ENCODE measurements at regions not wholly inside any gene's neighbourhood (a gene's known extent, or its start where the extent isn't known, plus 50 kb on each side); places are given as distances from the start of the nearest gene placed in this dataset.
"Not testable (repeated sequence)": the region's sequence is repeated elsewhere in the genome, so short reads cannot be mapped to it uniquely, and the experiment has no call there.

DNA sequence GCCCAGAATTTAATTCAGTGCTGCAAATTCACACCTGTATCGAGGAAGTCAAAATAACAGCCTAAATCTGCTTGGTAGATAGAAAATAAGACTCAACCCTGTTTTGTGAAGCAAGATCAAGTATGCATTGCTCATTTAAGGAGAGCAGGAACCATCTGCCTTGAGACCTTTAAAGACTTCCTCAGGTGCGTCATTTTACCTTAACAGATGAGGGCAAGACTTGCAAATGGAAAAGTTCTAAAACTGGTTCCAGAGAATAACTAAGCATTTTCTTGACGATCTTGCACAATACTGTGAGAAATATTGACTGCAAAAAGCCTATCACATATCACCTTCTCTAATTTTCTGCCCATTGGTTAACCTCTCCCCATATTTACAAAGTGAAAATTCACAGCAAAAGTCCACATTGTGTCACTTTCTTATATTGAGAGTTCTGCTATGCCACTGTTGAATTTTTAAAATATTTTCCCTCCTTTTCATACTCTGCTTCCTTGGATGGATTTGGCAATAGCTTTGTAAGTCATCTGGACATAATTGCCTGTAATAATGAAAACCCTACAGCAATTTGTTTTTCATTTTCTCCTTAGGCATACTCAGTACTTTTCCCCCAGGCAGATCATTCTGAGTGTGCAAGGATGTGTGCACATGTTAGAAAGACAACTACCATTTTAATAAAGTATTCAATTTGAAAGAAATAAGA, 234.2 kb downstream of the AASDHPPT start:
- no peaks in the 10 kb centered on the region for H3K36me3 ChIP-seq (ENCODE audit: insufficient read depth, low read depth, low read length)
- H3K9me3 ChIP-seq (ENCODE audit: insufficient read depth, low read depth, low read length): no peaks in the 10 kb centered on the region
- H3K9ac ChIP-seq (ENCODE audit: low read depth, low read length): no peak overlapping the region
- H3K4me3 ChIP-seq (ENCODE audit: low read length): no peak overlapping the region
- H3K27ac ChIP-seq (ENCODE audit: low read length): no peak overlapping the region
- H3K4me1 ChIP-seq (ENCODE audit: insufficient read depth, low read length): no peaks in the 10 kb centered on the region
- H3K27me3 ChIP-seq (ENCODE audit: insufficient read depth, low read length): no peaks in the 10 kb centered on the region

DNA sequence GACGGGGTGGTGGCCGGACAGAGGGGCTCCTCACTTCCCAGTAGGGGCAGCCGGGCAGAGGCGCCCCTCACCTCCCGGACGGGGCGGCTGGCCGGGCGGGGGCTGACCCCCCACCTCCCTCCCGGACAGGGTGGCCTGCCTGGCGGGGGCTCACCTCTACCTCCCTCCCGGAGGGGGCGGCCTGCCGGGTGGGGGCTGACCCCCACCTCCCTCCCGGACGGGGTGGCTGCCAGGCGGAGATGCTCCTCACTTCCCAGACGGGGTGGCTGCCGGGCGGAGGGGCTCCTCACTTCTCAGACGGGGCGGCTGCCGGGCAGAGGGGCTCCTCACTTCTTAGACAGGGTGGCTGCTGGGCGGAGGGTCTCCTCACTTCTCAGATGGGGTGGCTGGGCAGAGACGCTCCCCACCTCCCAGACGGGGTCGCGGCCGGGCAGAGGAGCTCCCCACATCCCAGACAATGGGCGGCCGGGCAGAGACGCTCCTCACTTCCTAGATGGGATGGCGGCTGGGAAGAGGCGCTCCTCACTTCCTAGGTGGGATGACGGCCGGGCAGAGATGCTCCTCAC, 239.8 kb downstream of the AASDHPPT start:
- not testable (repeated sequence) for H3K4me3 ChIP-seq (ENCODE audit: low read length); H3K4me1 ChIP-seq (ENCODE audit: insufficient read depth, low read length); H3K36me3 ChIP-seq (ENCODE audit: insufficient read depth, low read depth, low read length); H3K27me3 ChIP-seq (ENCODE audit: insufficient read depth, low read length); H3K27ac ChIP-seq (ENCODE audit: low read length); H3K9ac ChIP-seq (ENCODE audit: low read depth, low read length)
- H3K9me3 ChIP-seq (ENCODE audit: insufficient read depth, low read depth, low read length): peaks cover 20% of the 10 kb centered on the region; the same call in 1 of the 2 replicates

DNA sequence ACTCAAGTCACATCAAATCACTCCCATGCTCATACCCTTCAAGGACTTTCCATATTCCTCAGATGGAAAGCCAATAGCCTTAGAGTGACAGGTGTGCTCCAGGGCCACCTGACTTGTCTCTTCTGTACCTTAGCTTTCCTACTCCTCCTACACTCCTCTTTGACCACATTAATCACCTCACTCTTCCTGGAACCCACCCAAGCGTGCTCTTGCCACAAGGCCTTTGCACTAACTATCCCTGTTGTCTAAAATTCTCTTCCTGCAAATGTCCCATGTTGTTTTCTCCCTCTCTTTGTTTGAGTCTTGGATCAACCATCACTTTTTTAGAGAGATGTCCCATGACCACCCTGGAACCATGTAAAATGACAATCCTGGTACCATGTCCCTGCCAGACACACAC, 244.1 kb downstream of the AASDHPPT start:
- H3K9ac ChIP-seq (ENCODE audit: low read depth, low read length): no peak overlapping the region
- H3K4me3 ChIP-seq (ENCODE audit: low read length): no peak overlapping the region
- no peaks in the 10 kb centered on the region for H3K36me3 ChIP-seq (ENCODE audit: insufficient read depth, low read depth, low read length)
- peaks cover 5% of the 10 kb centered on the region; the same call in 1 of the 2 replicates for H3K4me1 ChIP-seq (ENCODE audit: insufficient read depth, low read length)
- H3K9me3 ChIP-seq (ENCODE audit: insufficient read depth, low read depth, low read length): peaks cover 20% of the 10 kb centered on the region; the same call in 1 of the 2 replicates
- H3K27me3 ChIP-seq (ENCODE audit: insufficient read depth, low read length): no peaks in the 10 kb centered on the region
- no peak overlapping the region for H3K27ac ChIP-seq (ENCODE audit: low read length)

DNA sequence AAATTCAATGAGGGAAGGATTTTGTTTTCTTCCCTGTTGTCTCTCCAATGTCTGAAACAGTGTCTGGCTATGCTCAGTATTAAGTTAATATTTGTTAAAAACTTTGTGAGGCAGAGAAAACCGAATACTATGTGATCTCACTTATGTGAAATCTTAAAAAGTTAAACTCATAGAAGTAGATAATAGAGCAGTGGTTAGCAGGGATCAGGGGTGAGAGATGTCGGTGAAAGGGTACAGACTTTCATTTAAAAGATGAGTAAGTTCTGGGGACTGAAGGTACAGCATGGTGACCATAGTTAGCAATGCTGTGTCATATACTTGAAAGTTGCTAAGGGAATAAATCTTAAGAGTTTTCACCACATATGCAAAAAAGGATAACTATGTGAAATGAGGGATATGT, 244.6 kb downstream of the AASDHPPT start:
- Histone ChIP-seq H3K4me1 (ENCODE audit: insufficient read depth, low read length) (peaks cover 10% of the 10 kb centered on the region; the same call in 1 of the 2 replicates), H3K4me3 (ENCODE audit: low read length) (no peak overlapping the region), H3K27me3 (ENCODE audit: insufficient read depth, low read length) (no peaks in the 10 kb centered on the region), H3K9me3 (ENCODE audit: insufficient read depth, low read depth, low read length) (peaks cover 20% of the 10 kb centered on the region; the same call in 1 of the 2 replicates), H3K9ac (ENCODE audit: low read depth, low read length) (no peak overlapping the region), H3K36me3 (ENCODE audit: insufficient read depth, low read depth, low read length) (no peaks in the 10 kb centered on the region), H3K27ac (ENCODE audit: low read length) (no peak overlapping the region)

DNA sequence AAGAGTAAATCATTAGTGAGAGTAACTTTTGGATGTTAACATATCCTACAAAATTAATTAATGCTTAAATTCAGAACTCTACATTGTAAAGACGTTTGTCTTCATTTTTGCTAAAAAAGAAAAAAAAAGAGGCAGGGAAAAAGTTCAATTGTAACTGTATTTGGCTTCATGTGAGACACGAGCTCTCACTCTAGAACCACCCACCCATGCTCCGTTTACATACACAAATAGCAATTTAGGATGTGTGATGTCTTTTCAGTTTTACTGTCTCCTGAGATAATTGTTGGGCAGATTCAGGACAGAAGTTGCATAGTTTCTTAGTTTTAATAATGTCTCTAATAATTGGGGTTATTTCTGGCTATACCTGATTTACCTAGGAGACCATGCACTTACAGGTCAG, 248.6 kb downstream of the AASDHPPT start:
- Histone ChIP-seq H3K9me3 (ENCODE audit: insufficient read depth, low read depth, low read length) (no peaks in the 10 kb centered on the region), H3K4me3 (ENCODE audit: low read length) (no peak overlapping the region), H3K36me3 (ENCODE audit: insufficient read depth, low read depth, low read length) (no peaks in the 10 kb centered on the region), H3K4me1 (ENCODE audit: insufficient read depth, low read length) (peaks cover 10% of the 10 kb centered on the region; the same call in 1 of the 2 replicates), H3K9ac (ENCODE audit: low read depth, low read length) (no peak overlapping the region), H3K27me3 (ENCODE audit: insufficient read depth, low read length) (no peaks in the 10 kb centered on the region), H3K27ac (ENCODE audit: low read length) (no peak overlapping the region)

DNA sequence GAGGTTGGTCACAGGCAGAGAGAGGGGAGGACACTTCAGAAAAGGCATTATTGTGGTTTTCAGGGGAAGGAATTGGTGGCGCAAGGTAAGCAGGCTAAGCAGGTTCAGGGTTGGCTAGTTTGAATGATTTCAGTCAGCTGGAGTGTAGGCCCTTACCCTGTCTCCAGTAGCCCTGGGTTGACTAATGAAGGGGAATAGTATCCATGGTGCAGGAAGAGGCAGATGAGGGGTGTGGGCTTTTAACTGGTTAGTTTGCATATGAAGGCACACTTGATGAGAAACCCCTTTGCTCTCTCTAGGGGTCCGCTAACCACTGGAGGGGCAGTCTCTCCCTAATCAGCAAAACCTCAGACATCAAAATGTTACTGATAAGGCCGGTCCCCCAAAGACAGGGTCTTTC, 249.7 kb downstream of the AASDHPPT start:
- no peak overlapping the region for H3K27ac ChIP-seq (ENCODE audit: low read length)
- no peak overlapping the region for H3K9ac ChIP-seq (ENCODE audit: low read depth, low read length)
- H3K9me3 ChIP-seq (ENCODE audit: insufficient read depth, low read depth, low read length): no peaks in the 10 kb centered on the region
- no peaks in the 10 kb centered on the region for H3K27me3 ChIP-seq (ENCODE audit: insufficient read depth, low read length)
- peaks cover 10% of the 10 kb centered on the region; the same call in 1 of the 2 replicates for H3K4me1 ChIP-seq (ENCODE audit: insufficient read depth, low read length)
- no peaks in the 10 kb centered on the region for H3K36me3 ChIP-seq (ENCODE audit: insufficient read depth, low read depth, low read length)
- peak overlapping the region; percentile 16; the same call in 1 of the 2 replicates for H3K4me3 ChIP-seq (ENCODE audit: low read length)

DNA sequence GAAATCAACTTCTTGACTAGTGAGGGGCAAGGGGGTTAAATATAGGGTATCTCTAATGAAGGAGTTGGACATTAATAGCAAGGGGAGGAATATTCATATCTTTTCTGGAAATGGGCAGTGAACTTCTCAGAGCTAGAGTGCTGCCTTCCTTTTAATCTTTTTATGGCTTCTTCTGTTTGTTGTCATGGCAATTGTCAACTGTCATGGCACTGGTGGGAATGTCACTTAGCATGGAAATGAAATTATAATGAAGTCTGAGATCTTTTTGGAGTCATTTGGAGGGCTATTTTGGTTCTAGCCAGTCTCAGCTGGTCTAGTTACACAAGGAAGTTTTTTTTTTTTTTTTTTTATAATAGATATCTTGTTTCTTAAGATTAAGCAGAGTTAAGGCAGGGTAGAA, 250.2 kb downstream of the AASDHPPT start:
- H3K9me3 ChIP-seq (ENCODE audit: insufficient read depth, low read depth, low read length): no peaks in the 10 kb centered on the region
- no peak overlapping the region for H3K4me3 ChIP-seq (ENCODE audit: low read length)
- H3K27me3 ChIP-seq (ENCODE audit: insufficient read depth, low read length): no peaks in the 10 kb centered on the region
- no peak overlapping the region for H3K9ac ChIP-seq (ENCODE audit: low read depth, low read length)
- no peaks in the 10 kb centered on the region for H3K36me3 ChIP-seq (ENCODE audit: insufficient read depth, low read depth, low read length)
- H3K4me1 ChIP-seq (ENCODE audit: insufficient read depth, low read length): peaks cover 10% of the 10 kb centered on the region; the same call in 1 of the 2 replicates
- H3K27ac ChIP-seq (ENCODE audit: low read length): no peak overlapping the region

DNA sequence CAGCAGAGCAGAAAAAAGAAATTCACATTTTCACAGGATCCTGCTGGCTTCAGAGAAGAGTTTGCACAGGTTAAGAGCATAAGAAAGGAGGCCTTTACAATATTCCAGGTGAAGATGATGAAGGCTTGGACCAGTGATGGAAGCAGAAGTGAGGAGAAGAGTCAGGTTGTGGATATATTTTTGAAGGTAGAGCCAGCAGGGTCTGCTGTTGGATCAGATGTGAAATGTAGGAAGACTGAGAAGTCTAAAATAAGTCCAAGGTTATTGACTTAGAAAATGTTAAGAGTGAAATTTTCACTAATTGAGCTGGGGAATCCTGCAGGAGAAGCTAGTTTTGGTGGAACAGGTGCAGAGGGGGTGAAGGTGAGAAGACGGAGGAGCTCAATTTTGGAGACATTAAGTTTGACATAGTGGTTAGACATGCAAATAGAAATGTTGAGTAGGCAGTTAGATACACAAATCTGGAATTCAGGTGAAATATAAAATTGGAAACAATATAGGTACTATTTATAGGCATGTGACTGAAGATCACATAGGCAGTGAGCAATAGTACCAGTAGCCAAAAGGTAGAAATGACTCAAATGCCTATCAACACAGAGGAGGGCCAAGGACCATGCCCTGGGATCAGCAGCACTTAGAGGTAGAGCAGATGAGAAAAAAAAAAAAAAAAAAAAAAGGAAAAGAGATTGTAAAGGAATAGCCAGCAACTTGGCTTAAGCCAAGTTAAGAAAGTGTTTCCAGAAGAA, 252.0 kb downstream of the AASDHPPT start:
- Histone ChIP-seq H3K4me1 (ENCODE audit: insufficient read depth, low read length) (peaks cover 10% of the 10 kb centered on the region; the same call in 1 of the 2 replicates), H3K4me3 (ENCODE audit: low read length) (no peak overlapping the region), H3K9me3 (ENCODE audit: insufficient read depth, low read depth, low read length) (no peaks in the 10 kb centered on the region), H3K9ac (ENCODE audit: low read depth, low read length) (no peak overlapping the region), H3K27ac (ENCODE audit: low read length) (no peak overlapping the region), H3K27me3 (ENCODE audit: insufficient read depth, low read length) (no peaks in the 10 kb centered on the region), H3K36me3 (ENCODE audit: insufficient read depth, low read depth, low read length) (no peaks in the 10 kb centered on the region)

DNA sequence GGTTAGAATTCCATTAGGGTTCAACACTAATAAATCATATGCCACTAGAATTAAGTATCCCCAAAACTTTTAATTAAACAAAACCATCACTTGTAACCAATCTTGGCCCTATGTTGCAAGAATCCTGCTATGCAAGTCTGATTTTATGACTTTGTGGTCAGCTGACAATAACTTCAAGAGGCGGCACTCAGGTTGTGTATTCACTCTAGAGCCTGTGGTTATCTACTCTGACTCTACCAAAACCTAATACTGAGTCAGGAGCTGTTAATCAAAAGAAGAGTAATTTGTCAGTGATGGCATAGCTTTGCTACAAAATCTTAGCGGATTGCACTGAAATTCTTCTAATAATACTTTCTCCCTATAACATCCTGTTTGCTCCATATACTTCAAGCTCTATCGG, 253.7 kb downstream of the AASDHPPT start:
- no peak overlapping the region for H3K4me3 ChIP-seq (ENCODE audit: low read length)
- H3K27me3 ChIP-seq (ENCODE audit: insufficient read depth, low read length): no peaks in the 10 kb centered on the region
- no peak overlapping the region for H3K27ac ChIP-seq (ENCODE audit: low read length)
- H3K9me3 ChIP-seq (ENCODE audit: insufficient read depth, low read depth, low read length): no peaks in the 10 kb centered on the region
- H3K36me3 ChIP-seq (ENCODE audit: insufficient read depth, low read depth, low read length): no peaks in the 10 kb centered on the region
- H3K4me1 ChIP-seq (ENCODE audit: insufficient read depth, low read length): peaks cover 10% of the 10 kb centered on the region; the same call in 1 of the 2 replicates
- H3K9ac ChIP-seq (ENCODE audit: low read depth, low read length): no peak overlapping the region

DNA sequence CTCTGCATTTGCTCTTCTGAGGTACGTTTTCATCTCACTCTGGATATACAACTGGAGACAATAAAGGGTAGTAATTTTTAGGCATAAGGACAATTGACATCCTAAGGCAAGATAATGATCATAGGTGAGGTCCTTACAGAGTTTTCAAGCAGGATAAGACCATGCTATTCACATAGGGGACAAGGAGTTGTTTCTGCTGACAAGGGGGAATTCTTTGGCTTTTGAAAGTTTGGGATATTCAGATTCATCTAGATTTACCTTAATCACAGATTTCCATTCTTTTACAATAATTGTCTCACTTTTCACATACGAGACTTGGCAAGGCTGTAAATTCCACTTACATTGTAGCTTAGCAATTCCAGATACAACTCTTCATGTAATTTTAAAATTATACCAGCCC, 256.2 kb downstream of the AASDHPPT start:
- Histone ChIP-seq H3K4me3 (ENCODE audit: low read length) (no peak overlapping the region), H3K27ac (ENCODE audit: low read length) (no peak overlapping the region), H3K27me3 (ENCODE audit: insufficient read depth, low read length) (no peaks in the 10 kb centered on the region), H3K4me1 (ENCODE audit: insufficient read depth, low read length) (no peaks in the 10 kb centered on the region), H3K36me3 (ENCODE audit: insufficient read depth, low read depth, low read length) (no peaks in the 10 kb centered on the region), H3K9ac (ENCODE audit: low read depth, low read length) (no peak overlapping the region), H3K9me3 (ENCODE audit: insufficient read depth, low read depth, low read length) (no peaks in the 10 kb centered on the region)

DNA sequence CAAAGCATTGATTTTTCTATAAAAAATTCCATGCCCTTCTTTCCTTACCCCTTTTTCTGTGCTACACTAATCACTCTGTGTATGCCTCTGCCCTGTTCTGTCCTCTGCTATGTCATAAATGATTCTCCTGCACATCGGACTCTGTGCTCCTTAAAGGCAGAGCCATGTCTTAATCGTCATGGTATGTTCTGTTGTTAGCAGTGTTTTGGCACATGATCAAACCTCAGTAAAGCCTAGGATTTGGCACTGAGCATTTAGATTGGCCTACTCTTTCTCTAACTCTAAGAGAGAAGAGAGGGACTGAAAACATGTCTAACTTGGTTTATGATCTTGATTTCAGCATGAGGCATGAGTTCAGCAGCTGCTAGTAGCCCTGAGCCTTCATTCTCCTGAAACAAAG, 266.9 kb downstream of the AASDHPPT start:
- H3K9me3 ChIP-seq (ENCODE audit: insufficient read depth, low read depth, low read length): no peaks in the 10 kb centered on the region
- no peaks in the 10 kb centered on the region for H3K36me3 ChIP-seq (ENCODE audit: insufficient read depth, low read depth, low read length)
- H3K27ac ChIP-seq (ENCODE audit: low read length): no peak overlapping the region
- no peaks in the 10 kb centered on the region for H3K4me1 ChIP-seq (ENCODE audit: insufficient read depth, low read length)
- no peak overlapping the region for H3K9ac ChIP-seq (ENCODE audit: low read depth, low read length)
- H3K27me3 ChIP-seq (ENCODE audit: insufficient read depth, low read length): no peaks in the 10 kb centered on the region
- no peak overlapping the region for H3K4me3 ChIP-seq (ENCODE audit: low read length)

DNA sequence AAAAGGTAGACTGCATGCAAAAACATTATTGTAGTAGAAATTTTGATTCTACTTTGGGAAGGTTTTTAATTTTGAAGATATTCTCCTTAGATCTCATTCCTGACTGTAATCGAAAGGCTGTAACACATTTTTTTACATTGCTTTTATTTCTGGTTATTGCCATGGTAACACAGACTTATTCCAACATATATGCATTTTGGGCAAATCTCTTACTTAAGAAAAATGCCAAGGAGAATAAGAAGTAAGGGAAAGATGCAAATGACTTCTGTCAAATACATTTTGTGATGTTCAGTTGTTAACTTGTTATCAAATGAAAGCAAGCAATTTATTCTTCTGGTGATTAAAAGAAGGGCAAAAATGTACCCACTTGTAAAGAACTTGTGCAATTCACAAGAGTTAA, 267.5 kb downstream of the AASDHPPT start:
- Histone ChIP-seq H3K27me3 (ENCODE audit: insufficient read depth, low read length) (no peaks in the 10 kb centered on the region), H3K9me3 (ENCODE audit: insufficient read depth, low read depth, low read length) (no peaks in the 10 kb centered on the region), H3K4me3 (ENCODE audit: low read length) (no peak overlapping the region), H3K9ac (ENCODE audit: low read depth, low read length) (no peak overlapping the region), H3K36me3 (ENCODE audit: insufficient read depth, low read depth, low read length) (no peaks in the 10 kb centered on the region), H3K27ac (ENCODE audit: low read length) (no peak overlapping the region), H3K4me1 (ENCODE audit: insufficient read depth, low read length) (no peaks in the 10 kb centered on the region)

All from iPS-20b (cell line).